ENCODE measurements at regions not wholly inside any gene's neighbourhood (a gene's known extent, or its start where the extent isn't known, plus 50 kb on each side); places are given as distances from the start of the nearest gene placed in this dataset.

DNA sequence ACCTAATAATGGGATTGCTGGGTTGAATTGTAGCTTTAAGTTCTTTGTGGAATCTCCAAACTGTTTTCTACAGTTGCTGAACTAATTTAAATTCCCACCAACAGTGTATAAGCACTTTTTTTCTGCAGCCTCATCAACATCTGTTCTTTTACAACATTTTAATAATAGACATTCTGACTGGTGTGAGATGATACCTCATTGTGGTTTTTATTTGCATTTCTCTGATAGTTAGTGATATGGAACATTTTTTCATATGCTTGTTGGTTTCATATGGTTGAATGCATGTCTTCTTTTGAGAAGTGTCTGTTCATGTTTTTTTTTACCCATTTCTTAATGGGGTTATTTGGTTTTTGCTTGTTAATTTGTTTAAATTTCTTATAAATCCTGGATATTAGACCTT is 1718.9 kb downstream of the C4orf33 start:
- H3K9me3 ChIP-seq (ENCODE audit: control insufficient read depth, insufficient read depth, low read depth, low read length), result no peaks in the 10 kb centered on the region
- ChIA-PET POLR2A (no interaction called here), CTCF (interaction anchor here (0.7 kb wide), 1 partner anchor 294 kb away, joined by 4 read pairs; no protein-coding TSS in a partner anchor)
- TF ChIP-seq ZNF114 (tag by site-specific recombination; IDR thresholded peaks at IDR 0.05) (no peak), ZNF843 (tag by site-specific recombination; IDR thresholded peaks at IDR 0.05) (no peak), ZNF529 (tag by site-specific recombination; IDR thresholded peaks at IDR 0.05; ENCODE audit: insufficient replicate concordance) (no peak), ZNF10 (tag by site-specific recombination; IDR thresholded peaks at IDR 0.05) (no peak), TCF7L2 (IDR thresholded peaks at IDR 0.05; ENCODE audit: borderline replicate concordance, low read depth, low read length) (no peak), ZNF629 (tag by site-specific recombination; IDR thresholded peaks at IDR 0.05) (no peak), ZBTB7A (tag by site-specific recombination; IDR thresholded peaks at IDR 0.05; ENCODE audit: low read depth) (no peak), ZNF248 (tag by site-specific recombination; IDR thresholded peaks at IDR 0.05) (no peak), PRDM2 (tag by site-specific recombination; IDR thresholded peaks at IDR 0.05; ENCODE audit: borderline replicate concordance) (no peak), ZXDB (tag by site-specific recombination; IDR thresholded peaks at IDR 0.05) (no peak), ZNF274 (IDR thresholded peaks at IDR 0.05; ENCODE audit: low read length) (no peak), ZNF274 (tag by site-specific recombination; IDR thresholded peaks at IDR 0.05; ENCODE audit: borderline replicate concordance) (no peak), ZFP69B (tag by site-specific recombination; IDR thresholded peaks at IDR 0.05) (no peak), ZNF335 (tag by site-specific recombination; conservative IDR thresholded peaks at IDR 0.05) (no peak), HOXA7 (CRISPR knock-in tag; IDR thresholded peaks at IDR 0.05; ENCODE audit: borderline replicate concordance) (no peak), KLF8 (tag by site-specific recombination; IDR thresholded peaks at IDR 0.05) (no peak)
- TF ChIP-seq, protein P1, sequence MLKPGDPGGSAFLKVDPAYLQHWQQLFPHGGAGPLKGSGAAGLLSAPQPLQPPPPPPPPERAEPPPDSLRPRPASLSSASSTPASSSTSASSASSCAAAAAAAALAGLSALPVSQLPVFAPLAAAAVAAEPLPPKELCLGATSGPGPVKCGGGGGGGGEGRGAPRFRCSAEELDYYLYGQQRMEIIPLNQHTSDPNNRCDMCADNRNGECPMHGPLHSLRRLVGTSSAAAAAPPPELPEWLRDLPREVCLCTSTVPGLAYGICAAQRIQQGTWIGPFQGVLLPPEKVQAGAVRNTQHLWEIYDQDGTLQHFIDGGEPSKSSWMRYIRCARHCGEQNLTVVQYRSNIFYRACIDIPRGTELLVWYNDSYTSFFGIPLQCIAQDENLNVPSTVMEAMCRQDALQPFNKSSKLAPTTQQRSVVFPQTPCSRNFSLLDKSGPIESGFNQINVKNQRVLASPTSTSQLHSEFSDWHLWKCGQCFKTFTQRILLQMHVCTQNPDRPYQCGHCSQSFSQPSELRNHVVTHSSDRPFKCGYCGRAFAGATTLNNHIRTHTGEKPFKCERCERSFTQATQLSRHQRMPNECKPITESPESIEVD (tag by site-specific recombination; IDR thresholded peaks at IDR 0.05), result no peak
- TF ChIP-seq, protein P2, sequence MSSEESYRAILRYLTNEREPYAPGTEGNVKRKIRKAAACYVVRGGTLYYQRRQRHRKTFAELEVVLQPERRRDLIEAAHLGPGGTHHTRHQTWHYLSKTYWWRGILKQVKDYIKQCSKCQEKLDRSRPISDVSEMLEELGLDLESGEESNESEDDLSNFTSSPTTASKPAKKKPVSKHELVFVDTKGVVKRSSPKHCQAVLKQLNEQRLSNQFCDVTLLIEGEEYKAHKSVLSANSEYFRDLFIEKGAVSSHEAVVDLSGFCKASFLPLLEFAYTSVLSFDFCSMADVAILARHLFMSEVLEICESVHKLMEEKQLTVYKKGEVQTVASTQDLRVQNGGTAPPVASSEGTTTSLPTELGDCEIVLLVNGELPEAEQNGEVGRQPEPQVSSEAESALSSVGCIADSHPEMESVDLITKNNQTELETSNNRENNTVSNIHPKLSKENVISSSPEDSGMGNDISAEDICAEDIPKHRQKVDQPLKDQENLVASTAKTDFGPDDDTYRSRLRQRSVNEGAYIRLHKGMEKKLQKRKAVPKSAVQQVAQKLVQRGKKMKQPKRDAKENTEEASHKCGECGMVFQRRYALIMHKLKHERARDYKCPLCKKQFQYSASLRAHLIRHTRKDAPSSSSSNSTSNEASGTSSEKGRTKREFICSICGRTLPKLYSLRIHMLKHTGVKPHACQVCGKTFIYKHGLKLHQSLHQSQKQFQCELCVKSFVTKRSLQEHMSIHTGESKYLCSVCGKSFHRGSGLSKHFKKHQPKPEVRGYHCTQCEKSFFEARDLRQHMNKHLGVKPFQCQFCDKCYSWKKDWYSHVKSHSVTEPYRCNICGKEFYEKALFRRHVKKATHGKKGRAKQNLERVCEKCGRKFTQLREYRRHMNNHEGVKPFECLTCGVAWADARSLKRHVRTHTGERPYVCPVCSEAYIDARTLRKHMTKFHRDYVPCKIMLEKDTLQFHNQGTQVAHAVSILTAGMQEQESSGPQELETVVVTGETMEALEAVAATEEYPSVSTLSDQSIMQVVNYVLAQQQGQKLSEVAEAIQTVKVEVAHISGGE (tag by site-specific recombination; conservative IDR thresholded peaks at IDR 0.05; ENCODE audit: low read depth), result no peak
- H3K36me3 ChIP-seq (ENCODE audit: control insufficient read depth in 2 of 2, insufficient read depth in 1 of 2, low read length in 2 of 2), result no peaks in the 10 kb centered on the region
- no peak overlapping the region for H3K27ac ChIP-seq (ENCODE audit: extremely low read depth, low read depth, low read length)
- H3K4me3 ChIP-seq (ENCODE audit: low read depth, low read length), result no peak overlapping the region
- no peaks in the 10 kb centered on the region for H3K4me1 ChIP-seq (ENCODE audit: control insufficient read depth, insufficient read depth, low read length)

Measured in HEK293 (cell line).